Heart left ventricle (tissue), 13 donors: ENCODE measurements at regions not wholly inside any gene's neighbourhood (a gene's known extent, or its start where the extent isn't known, plus 50 kb on each side); places are given as distances from the start of the nearest gene placed in this dataset.

Source experiments
- CTCF ChIP-seq, 12 donors: fragments of 200-600 bp; sonication (generic) in 4 of 12; IDR thresholded peaks; one replicate each; pipeline versions ENCODE4 v1.5.0 to v1.8.0; 2018 to 2022; ENCODE audit warnings: antibody characterized with exemption in 12 of 12, mild to moderate bottlenecking in 5 of 12
- POLR2A ChIP-seq, 2 donors: fragments of 450-650 bp; IDR thresholded peaks; one replicate each; pipeline ENCODE4 v1.6.1; 2017; ENCODE audit warnings: antibody characterized with exemption in 2 of 2, mild to moderate bottlenecking in 2 of 2, moderate library complexity in 2 of 2
- donor health status: ischemic (EF 13 %, LVEDD 7.1; RV severe dilation, severe dysfunction).
- donor health status: DM: no; HTN: yes; CAD: no.
- donor health status: DM: no; HTN: no; CAD: no.
- donor health status: ischemic (EF 25% LVEDD 6.9; RV normal size, moderate dysfunction).
- donor health status: ischemic (EF 25% LVEDD 5.7; RV mildly dilated, moderate dysfunction).
- donor health status: ischemic (EF 35%, LVEDD 5.7; RV mildly dilated, moderate dysfunction).
- donor health status: nonischemic (EF 11% LVEDD 7.7; RV severe dilation, severe dysfunction).
- donor health status: DM: yes; HTN: yes; CAD: no.
- donor health status: PGD.
- donor health status: ischemic (EF 29% LVEDD 5.4; RV normal size, mild dysfunction).
- donor health status: nonischemic (EF 23%, LVEDD 6.1; RV moderate dilation, normal function).

GRCh38 chr10:33965795-33966581 lies 631.5 kb upstream of the NRP1 start:
- TF ChIP-seq CTCF (IDR thresholded peaks at IDR 0.05) = no peak
- TF ChIP-seq POLR2A (IDR thresholded peaks at IDR 0.05) = no peak
